ENCODE measurements at regions not wholly inside any gene's neighbourhood (a gene's known extent, or its start where the extent isn't known, plus 50 kb on each side); places are given as distances from the start of the nearest gene placed in this dataset.
"Not testable (repeated sequence)": the region's sequence is repeated elsewhere in the genome, so short reads cannot be mapped to it uniquely, and the experiment has no call there.

DNA sequence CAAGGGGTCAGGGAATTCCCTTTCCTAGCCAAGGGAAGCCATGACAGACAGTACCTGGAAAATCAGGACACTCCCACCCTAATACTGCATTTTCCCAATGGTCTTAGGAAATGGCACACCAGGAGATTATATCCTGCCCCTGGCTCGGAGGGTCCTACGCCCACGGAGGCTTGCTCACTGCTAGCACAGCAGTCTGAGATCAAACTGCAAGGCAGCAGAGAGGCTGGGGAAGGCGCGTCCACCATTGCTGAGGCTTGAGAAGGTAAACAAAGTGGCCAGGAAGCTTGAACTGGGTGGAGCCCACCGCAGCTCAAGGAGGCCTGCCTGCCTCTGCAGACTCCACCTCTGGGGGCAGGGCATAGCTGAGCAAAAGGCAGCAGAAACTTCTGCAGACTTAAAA, 207.1 kb upstream of the OBI1 start:
- DNase-seq (ENCODE audit: low read depth): not testable (repeated sequence)

- no peak for DNase-seq (ENCODE audit: low read depth)
Observed at GRCh38 chr13:78862446-78862845, 203.5 kb upstream of the OBI1 start.

GRCh38 chr13:78852709-78853108, 193.8 kb upstream of the OBI1 start:
- no peak for DNase-seq (ENCODE audit: low read depth)

- no peak for DNase-seq (ENCODE audit: low read depth)
Observed at GRCh38 chr13:78845656-78846365, 186.9 kb upstream of the OBI1 start.

DNA sequence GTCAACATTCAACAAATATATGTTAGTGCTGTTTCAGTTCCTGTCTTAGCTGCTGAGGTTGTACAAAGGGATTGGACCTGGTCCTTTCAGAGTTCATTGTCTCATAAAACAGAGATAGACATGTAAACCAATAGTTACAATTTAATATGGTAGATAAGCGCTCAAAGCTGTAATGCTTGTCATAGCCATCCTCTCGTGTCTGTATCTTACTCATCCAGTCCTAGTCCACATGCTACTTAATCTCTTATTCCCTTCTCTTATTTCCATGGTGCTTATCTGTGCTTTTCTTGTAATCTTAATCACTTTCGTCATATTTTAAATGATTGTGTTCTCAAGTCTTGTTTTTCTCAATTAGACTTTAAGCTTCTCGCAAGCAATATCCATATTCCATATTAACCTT, 185.2 kb upstream of the OBI1 start:
- DNase-seq (ENCODE audit: low read depth): no peak

DNA sequence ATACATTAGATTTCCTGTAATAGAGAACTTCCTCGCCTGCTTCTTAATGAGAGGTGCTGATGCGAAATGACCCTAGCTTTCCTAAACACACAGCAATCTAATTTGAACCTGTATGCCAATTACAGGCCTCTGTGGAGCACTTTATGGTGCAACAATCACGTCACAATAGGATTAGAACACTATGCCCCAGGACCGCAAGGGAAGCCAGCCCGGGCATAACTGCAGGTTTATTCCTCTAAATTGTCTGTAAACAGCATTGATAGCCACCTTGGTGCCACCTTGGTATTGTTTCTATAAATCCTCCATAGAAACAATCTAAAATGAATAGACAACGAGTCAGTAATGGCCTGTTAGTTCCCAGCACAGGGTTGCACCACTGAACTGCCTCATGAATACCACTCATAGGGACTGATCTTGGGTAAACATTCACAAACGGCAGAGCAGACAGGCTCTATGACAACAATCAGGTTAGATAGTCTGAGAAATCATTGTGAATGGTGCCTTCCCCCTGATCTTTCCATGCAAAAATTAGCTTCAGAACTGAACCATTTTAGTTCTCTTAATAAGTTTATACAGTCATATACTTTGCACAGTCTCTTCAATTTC, 182.5 kb upstream of the OBI1 start:
- DNase-seq (ENCODE audit: low read depth): no peak

- no peak for DNase-seq (ENCODE audit: low read depth)
Observed at GRCh38 chr13:78836238-78836784, 177.4 kb upstream of the OBI1 start.

- no peak for DNase-seq (ENCODE audit: low read depth)
Observed at GRCh38 chr13:78832461-78832860, 173.5 kb upstream of the OBI1 start.

DNA sequence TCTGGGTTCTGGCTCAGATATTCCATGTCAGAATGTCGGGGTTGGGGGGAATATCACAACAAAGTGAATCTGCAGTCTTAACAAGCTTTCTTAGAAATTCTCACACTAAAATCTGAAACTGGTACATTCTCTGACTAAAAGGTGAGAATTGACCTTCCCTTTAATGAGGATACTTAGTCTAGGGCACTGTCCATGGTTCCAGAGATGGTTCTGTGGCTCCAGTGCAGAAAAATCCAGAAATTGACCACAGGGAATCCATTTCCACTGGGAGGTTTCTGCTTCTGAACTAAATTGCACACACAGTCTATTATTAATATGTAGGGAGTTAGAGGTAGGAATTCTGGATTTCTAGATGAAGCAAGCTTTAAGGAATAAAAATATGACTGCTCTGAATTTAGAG, 171.6 kb upstream of the OBI1 start:
- no peak for DNase-seq (ENCODE audit: low read depth)

- DNase-seq (ENCODE audit: low read depth): no peak
Observed at GRCh38 chr13:78829821-78830220, 170.9 kb upstream of the OBI1 start.

GRCh38 chr13:78827471-78827870, 168.5 kb upstream of the OBI1 start:
- DNase-seq (ENCODE audit: low read depth): no peak

DNA sequence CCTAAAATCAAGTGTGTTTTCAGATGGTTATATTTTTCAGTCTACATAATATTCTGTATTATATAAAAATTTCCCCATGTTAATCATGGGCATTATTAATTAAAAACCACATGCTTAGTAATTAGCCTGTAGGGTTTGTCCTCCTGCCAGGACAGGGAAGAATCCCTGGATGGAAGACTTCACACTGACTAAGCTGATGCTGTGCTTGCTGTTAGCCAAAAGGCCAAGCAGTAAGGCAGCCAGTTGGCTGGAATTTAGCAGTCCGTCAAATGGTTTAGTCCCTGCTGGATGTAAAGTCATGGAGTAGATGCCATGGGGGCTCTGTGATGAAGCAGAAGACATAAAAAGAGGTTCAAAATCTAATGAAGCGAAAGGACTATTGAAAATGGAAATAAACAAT, 168.0 kb upstream of the OBI1 start:
- DNase-seq (ENCODE audit: low read depth): no peak

- DNase-seq (ENCODE audit: low read depth): no peak
Observed at GRCh38 chr13:78826312-78826711, 167.4 kb upstream of the OBI1 start.

DNA sequence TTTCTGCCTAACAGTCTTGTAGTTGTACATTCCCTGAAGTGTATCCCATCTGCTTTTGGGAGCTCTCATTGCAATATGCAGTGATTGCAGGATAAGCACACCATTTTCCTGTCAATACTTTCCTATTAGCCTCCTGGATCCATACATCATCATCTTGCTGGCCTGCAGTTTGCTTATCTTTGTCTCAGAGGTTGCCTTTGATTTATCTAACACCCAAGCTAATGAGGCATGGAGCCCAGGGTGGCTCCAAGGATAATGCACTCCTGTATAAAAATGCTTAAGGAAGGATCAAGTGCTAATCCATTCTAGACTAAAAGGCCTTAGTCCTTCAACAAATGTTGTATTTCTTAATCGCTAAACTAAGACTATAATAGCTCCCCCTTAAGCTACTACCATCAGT, 161.6 kb upstream of the OBI1 start:
- DNase-seq (ENCODE audit: low read depth): no peak

GRCh38 chr13:78816592-78816991, 157.6 kb upstream of the OBI1 start:
- no peak for DNase-seq (ENCODE audit: low read depth)

GRCh38 chr13:78816154-78816553, 157.2 kb upstream of the OBI1 start:
- no peak for DNase-seq (ENCODE audit: low read depth)

DNA sequence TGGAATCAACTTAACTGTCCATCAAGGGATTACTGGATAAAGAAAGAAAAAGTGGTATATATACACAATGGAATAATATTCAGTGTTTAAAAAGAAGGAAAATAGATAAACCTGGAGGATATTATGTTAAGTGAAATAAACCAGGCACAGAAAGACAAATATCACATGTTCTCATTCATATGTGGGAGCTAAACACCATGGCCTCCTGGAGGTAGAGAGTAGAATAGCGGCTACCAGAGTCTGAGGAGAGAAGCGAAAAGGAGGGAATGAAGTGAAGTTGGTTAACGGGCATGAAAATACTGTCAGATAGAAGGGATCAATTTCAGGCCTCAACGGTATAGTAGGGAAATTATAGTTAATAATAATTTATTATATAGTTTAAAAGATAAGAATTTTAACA, 147.5 kb upstream of the OBI1 start:
- no peak for DNase-seq (ENCODE audit: low read depth)

GRCh38 chr13:78802912-78803311, 144.0 kb upstream of the OBI1 start:
- DNase-seq (ENCODE audit: low read depth): no peak

GRCh38 chr13:78787190-78787589, 128.2 kb upstream of the OBI1 start:
- no peak for DNase-seq (ENCODE audit: low read depth)

DNA sequence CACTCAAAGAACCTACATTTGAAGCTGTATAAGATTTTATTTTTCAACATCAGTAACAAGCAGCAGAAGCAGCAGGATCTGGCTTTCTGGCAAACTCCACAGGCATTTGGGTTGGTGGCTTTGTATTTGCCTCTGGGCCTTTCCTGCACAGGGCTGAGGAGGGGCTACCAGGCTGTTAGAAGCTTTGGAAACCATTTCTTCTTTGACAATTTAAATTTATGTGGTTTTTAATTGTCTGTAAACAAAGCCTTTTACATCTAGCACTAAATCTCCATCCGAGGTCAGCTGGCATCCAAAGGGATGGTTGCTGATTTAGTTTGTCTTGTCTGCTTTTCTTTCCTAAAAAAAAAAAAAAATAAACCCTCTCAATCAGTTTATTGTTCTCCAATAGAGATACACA, 127.5 kb upstream of the OBI1 start:
- no peak for DNase-seq (ENCODE audit: low read depth)

- DNase-seq (ENCODE audit: low read depth): no peak
Observed at GRCh38 chr13:78785764-78786163, 126.8 kb upstream of the OBI1 start.

- no peak for DNase-seq (ENCODE audit: low read depth)
Observed at GRCh38 chr13:78784014-78784750, 125.2 kb upstream of the OBI1 start.

DNA sequence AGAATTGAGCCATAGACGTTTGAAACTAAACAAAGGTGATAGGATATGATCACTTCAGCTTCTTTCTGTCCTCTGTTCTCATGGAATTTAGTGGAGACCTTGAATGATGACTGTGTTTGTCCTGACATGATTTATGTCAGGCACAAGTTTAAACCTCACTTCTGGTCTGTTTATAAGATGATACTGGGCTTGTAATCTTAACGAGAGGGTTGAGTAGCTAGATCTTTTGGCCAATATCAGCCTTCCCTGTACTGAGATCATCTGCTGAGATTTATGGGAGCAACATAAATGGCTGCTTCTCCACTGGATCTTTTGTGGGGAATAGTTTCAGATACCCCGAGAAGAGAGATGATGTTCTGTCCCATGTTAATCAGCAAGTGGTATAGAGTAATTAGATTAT, 121.8 kb upstream of the OBI1 start:
- no peak for DNase-seq (ENCODE audit: low read depth)
